Stomach (tissue), 8 donors: ENCODE measurements at regions not wholly inside any gene's neighbourhood (a gene's known extent, or its start where the extent isn't known, plus 50 kb on each side); places are given as distances from the start of the nearest gene placed in this dataset.
"Not testable (repeated sequence)": the region's sequence is repeated elsewhere in the genome, so short reads cannot be mapped to it uniquely, and the experiment has no call there.

ENCODE experiments used
- DNase-seq, 2 donors: peaks; one replicate each; pipeline versions ENCODE4 v3.0.0 to v3.0.0-alpha.2; 2013 to 2019
- H3K27ac ChIP-seq, 5 donors: fragments of 200-600 bp in 4 of 5; sonication (generic) in 4 of 5; one replicate each; pipeline ENCODE4 v1.5.1; 2013 to 2019; ENCODE audit warnings: mild to moderate bottlenecking in 1 of 5, moderate library complexity in 1 of 5
- H3K27me3 ChIP-seq, 3 donors: fragments of 200-600 bp; sonication (generic); one replicate each; pipeline ENCODE4 v1.5.1; 2017 to 2019; ENCODE audit warnings: mixed run types in 1 of 3
- H3K36me3 ChIP-seq, 4 donors: fragments of 200-600 bp; sonication (generic); 1 replicate in 3 of 4; 2 replicates in 1 of 4; pipeline ENCODE4 v1.5.1; 2016 to 2019
- H3K4me1 ChIP-seq, 4 donors: fragments of 200-600 bp; sonication (generic); one replicate each; pipeline ENCODE4 v1.5.1; 2016 to 2019
- H3K4me3 ChIP-seq, 4 donors: fragments of 200-600 bp; sonication (generic) in 3 of 4; one replicate each; pipeline ENCODE4 v1.5.1; 2016 to 2019; ENCODE audit warnings: mild to moderate bottlenecking in 1 of 4
- H3K9me3 ChIP-seq, 4 donors: fragments of 200-600 bp; sonication (generic); one replicate each; pipeline ENCODE4 v1.5.1; 2016 to 2019
- EP300 ChIP-seq: sonication (generic); formaldehyde crosslinking; IDR thresholded peaks from one replicate; pipeline ENCODE4 v1.6.1; 2017; ENCODE audit warnings: antibody characterized with exemption
- POLR2A ChIP-seq, 4 donors: fragments of 450-650 bp; IDR thresholded peaks; one replicate each; pipeline ENCODE4 v1.6.1; 2016; ENCODE audit warnings: antibody characterized with exemption in 4 of 4, control low read depth in 2 of 4, mild to moderate bottlenecking in 1 of 4, moderate library complexity in 1 of 4
- POLR2AphosphoS5 ChIP-seq, 3 donors: sonication (generic); formaldehyde crosslinking; IDR thresholded peaks; one replicate each; pipeline ENCODE4 v1.6.1; 2016; ENCODE audit warnings: antibody characterized with exemption in 3 of 3
- WGBS, 5 donors: extraction: QIAGEN DNeasy Blood & Tissue Kit in 3 of 5; methylation state at CpG; one replicate each; pipeline versions ENCODE4 v1.1.5 to v1.1.7; 2013 to 2018; 5-methylcytosine and 5-hydroxymethylcytosine counted together
- intact Hi-C: fragments of 100-400 bp; cut with DNase I; formaldehyde crosslinking; loops from one replicate; pipeline ENCODE4 v1.15.1; 2023; ENCODE audit warnings: low total_unique reads
- TF ChIP-seq, protein P1 (sequence below), 7 experiments: fragments of 450-650 bp in 4 of 7; fragments of 200-600 bp in 3 of 7; sonication (generic) in 3 of 7; IDR thresholded peaks; one replicate each; pipeline ENCODE4 v1.5.1; 2016 to 2019; ENCODE audit warnings: antibody characterized with exemption in 7 of 7, control low read depth in 2 of 7, mild to moderate bottlenecking in 1 of 7
- donor health status: healthy with polysubstance abuse.
- donor health status: Bipolar disorder and iron deficiency.
- donor health status: healthy.

DNA sequence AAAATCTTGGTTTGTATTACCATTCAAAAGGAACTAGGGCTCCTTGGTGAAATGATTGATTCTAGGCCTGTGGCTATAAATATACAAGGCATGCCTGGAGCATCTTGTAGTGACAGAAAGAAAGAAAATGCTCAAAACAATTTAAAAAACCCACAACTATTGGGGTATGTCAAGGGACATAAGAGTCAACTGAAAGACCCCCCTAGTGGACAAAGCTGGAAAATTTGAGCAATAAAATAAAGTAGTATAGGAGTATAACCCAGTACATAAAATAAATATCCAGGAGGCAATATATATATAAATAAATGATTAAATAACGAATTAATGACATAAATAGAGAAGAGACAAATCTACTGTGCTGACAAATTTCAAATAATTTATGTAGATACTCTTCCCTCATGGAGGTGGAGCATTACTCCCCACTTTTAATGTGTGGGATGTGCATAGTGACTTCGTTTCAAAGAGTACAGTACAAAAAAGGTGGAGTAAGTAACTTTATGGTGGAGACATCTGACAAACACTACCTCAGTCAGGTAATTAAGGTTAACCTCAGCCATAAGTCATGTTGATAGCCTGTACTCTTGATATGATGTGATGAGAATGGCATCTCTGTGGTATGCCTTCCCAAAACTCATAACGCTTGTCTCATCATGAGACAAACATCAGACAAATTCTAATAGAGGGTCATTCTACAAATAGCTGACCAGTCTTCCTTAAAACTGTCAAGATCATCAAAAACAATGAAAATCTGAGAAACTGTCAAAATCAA, 185.0 kb upstream of the GLRA2 start:
- TF ChIP-seq POLR2AphosphoS5 (IDR thresholded peaks at IDR 0.05) (no peak), POLR2A (IDR thresholded peaks at IDR 0.05) (no peak)
- TF ChIP-seq, protein P1, sequence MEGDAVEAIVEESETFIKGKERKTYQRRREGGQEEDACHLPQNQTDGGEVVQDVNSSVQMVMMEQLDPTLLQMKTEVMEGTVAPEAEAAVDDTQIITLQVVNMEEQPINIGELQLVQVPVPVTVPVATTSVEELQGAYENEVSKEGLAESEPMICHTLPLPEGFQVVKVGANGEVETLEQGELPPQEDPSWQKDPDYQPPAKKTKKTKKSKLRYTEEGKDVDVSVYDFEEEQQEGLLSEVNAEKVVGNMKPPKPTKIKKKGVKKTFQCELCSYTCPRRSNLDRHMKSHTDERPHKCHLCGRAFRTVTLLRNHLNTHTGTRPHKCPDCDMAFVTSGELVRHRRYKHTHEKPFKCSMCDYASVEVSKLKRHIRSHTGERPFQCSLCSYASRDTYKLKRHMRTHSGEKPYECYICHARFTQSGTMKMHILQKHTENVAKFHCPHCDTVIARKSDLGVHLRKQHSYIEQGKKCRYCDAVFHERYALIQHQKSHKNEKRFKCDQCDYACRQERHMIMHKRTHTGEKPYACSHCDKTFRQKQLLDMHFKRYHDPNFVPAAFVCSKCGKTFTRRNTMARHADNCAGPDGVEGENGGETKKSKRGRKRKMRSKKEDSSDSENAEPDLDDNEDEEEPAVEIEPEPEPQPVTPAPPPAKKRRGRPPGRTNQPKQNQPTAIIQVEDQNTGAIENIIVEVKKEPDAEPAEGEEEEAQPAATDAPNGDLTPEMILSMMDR (IDR thresholded peaks at IDR 0.05) = no peak
- no peaks in the 10 kb centered on the region for H3K4me1 ChIP-seq
- H3K9me3 ChIP-seq = peaks cover 0 to under 1% (median 0%) of the 10 kb centered on the region in 4 donors
- no peaks in the 10 kb centered on the region for H3K27me3 ChIP-seq
- no peak for DNase-seq
- intact Hi-C loops = no loop called here
- no peaks in the 10 kb centered on the region for H3K36me3 ChIP-seq
- WGBS, 5 donors = 30 to 62% (median 51%) methylated on average over 3 of the region's 3 CpGs
- no peak overlapping the region for H3K4me3 ChIP-seq
- H3K27ac ChIP-seq = no peak overlapping the region

DNA sequence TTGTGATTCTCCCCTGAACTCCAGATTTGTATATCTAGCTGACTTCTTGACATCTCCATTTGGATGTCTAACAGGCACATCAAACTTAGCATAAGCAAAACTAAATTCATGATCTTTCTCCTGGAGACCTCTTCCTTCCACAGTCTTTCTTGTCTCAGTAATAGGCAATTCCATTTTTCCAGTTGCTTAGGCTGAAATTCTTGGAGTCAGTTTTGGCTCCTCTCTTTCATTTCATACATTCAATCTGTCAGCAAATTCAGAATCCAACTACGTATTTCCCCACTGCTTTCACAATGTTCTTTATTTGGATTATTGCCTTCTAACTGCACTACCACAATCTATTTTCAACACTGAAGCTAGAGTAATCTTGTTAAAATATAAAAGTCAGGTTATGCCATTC, 219.9 kb upstream of the GLRA2 start:
- peak in 1 of 2 donors; percentile 25 for DNase-seq
- no peaks in the 10 kb centered on the region for H3K36me3 ChIP-seq
- no peak for TF ChIP-seq POLR2AphosphoS5 (IDR thresholded peaks at IDR 0.05)
- no peak for TF ChIP-seq EP300
- no peak for TF ChIP-seq POLR2A (IDR thresholded peaks at IDR 0.05)
- TF ChIP-seq, protein P1 (IDR thresholded peaks at IDR 0.05) = no peak
- WGBS, 5 donors = 63 to 95% (median 86%) methylated on average over 1 of the region's 1 CpG
- no peaks in the 10 kb centered on the region for H3K27me3 ChIP-seq
- H3K4me1 ChIP-seq = no peaks in the 10 kb centered on the region
- H3K4me3 ChIP-seq = no peak overlapping the region
- no peak overlapping the region for H3K27ac ChIP-seq
- intact Hi-C loops = no loop called here
- H3K9me3 ChIP-seq = peaks cover 0 to 6% (median 1%) of the 10 kb centered on the region in 4 donors

DNA sequence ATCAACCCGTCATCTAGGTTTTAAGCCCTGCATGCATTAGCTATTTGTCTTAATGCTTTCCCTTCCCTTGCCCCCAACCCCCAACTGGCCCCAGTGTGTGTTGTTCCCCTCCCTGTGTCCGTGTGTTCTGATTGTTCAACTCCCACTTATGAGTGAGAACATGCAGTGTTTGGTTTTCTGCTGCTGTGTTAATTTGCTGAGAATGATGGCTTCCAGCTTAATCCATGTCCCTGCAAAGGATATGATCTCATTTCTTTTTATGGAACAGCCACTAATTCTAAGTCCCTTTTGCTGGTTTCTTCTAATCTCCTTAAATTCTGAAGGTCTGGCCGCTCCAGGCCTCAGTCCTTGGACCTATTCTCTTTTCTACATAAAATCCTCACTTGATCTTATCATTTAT, 220.4 kb upstream of the GLRA2 start:
- H3K4me1 ChIP-seq, H3K4me3 ChIP-seq, H3K27ac ChIP-seq, H3K36me3 ChIP-seq, H3K9me3 ChIP-seq, intact Hi-C loops, DNase-seq, H3K27me3 ChIP-seq: not testable (repeated sequence)
- 45 to 71% (median 53%) methylated on average over 3 of the region's 3 CpGs for WGBS, 5 donors

DNA sequence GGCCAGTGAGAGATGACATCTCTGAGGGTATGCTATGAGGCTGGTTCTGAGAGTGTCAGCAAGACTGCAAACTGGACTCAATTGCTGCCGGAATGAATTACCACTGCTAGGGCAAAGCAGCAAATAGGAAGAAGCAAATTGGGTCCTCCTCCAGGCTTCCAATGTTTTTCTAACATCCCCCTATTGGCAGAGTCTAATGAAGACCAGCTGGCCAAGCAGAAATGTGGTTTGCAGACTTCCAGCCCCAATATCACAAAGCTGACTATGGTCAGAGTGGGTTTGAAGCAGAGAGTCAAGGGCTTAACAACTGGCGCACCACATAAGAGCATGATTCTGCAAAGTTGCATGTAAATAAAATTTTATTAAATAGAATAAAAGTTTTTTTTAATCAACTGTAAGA, 225.4 kb upstream of the GLRA2 start:
- Histone ChIP-seq H3K27ac (no peak overlapping the region), H3K4me1 (no peaks in the 10 kb centered on the region), H3K27me3 (no peaks in the 10 kb centered on the region), H3K4me3 (no peak overlapping the region), H3K36me3 (no peaks in the 10 kb centered on the region), H3K9me3 (peaks cover 0 to 4% (median 0%) of the 10 kb centered on the region in 4 donors)
- 83 to 98% (median 97%) methylated on average over 2 of the region's 2 CpGs for WGBS, 5 donors
- intact Hi-C loops = no loop called here
- DNase-seq = no peak
- TF ChIP-seq, protein P1 (IDR thresholded peaks at IDR 0.05) = no peak

DNA sequence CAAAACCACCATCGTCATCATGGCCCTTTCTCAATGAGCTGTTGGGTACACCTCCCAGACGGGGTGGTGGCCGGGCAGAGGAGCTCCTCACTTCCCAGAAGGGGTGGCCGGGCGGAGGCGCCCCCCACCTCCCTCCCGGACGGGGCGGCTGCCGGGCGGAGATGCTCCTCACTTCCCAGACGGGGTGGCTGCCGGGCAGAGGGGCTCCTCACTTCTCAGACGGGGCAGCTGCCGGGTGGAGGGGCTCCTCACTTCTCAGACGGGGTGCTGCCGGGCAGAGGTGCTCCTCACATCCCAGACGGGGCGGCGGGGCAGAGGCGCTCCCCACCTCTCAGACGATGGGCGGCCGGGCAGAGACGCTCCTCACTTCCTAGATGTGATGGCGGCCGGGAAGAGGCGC, 226.8 kb upstream of the GLRA2 start:
- H3K4me3 ChIP-seq, H3K4me1 ChIP-seq, H3K9me3 ChIP-seq, H3K27ac ChIP-seq, DNase-seq, H3K27me3 ChIP-seq, H3K36me3 ChIP-seq, intact Hi-C loops: not testable (repeated sequence)
- WGBS, 5 donors = 92 to 97% (median 95%) methylated on average over 9 to 24 of the region's 28 CpGs
